ENCODE measurements at regions not wholly inside any gene's neighbourhood (a gene's known extent, or its start where the extent isn't known, plus 50 kb on each side); places are given as distances from the start of the nearest gene placed in this dataset.

- no peak for FAIRE-seq
- DNase-seq (ENCODE audit: insufficient read length, low spot score) = no peak
- no peak for TF ChIP-seq POU2F2 (IDR thresholded peaks at IDR 0.05; ENCODE audit: low read depth, low read length)
- TF ChIP-seq SPI1 (IDR thresholded peaks at IDR 0.05; ENCODE audit: low read depth, low read length) = no peak
- no peak for TF ChIP-seq TAF1 (IDR thresholded peaks at IDR 0.05; ENCODE audit: low read depth, low read length)
- no peak for TF ChIP-seq POLR2AphosphoS5 (IDR thresholded peaks at IDR 0.05; ENCODE audit: low read depth, low read length)
- no peak for TF ChIP-seq POLR2A (IDR thresholded peaks at IDR 0.05; ENCODE audit: low read depth, low read length)
- TF ChIP-seq PAX5 (IDR thresholded peaks at IDR 0.05; ENCODE audit: insufficient read depth, low read length, severe bottlenecking) = no peak
These were observed 91.8 kb upstream of the KCNK12 start for GRCh38 chr2:47662552-47662951.

- no peak for FAIRE-seq
- no peak for TF ChIP-seq TAF1 (IDR thresholded peaks at IDR 0.05; ENCODE audit: low read depth, low read length)
- no peak for TF ChIP-seq POLR2AphosphoS5 (IDR thresholded peaks at IDR 0.05; ENCODE audit: low read depth, low read length)
- no peak for TF ChIP-seq PAX5 (IDR thresholded peaks at IDR 0.05; ENCODE audit: insufficient read depth, low read length, severe bottlenecking)
- no peak for TF ChIP-seq SPI1 (IDR thresholded peaks at IDR 0.05; ENCODE audit: low read depth, low read length)
- no peak for TF ChIP-seq POLR2A (IDR thresholded peaks at IDR 0.05; ENCODE audit: low read depth, low read length)
- TF ChIP-seq POU2F2 (IDR thresholded peaks at IDR 0.05; ENCODE audit: low read depth, low read length) = no peak
- DNase-seq (ENCODE audit: insufficient read length, low spot score) = no peak
These were observed 90.5 kb upstream of the KCNK12 start for GRCh38 chr2:47661310-47661709.

GRCh38 chr2:47660168-47660567, 89.4 kb upstream of the KCNK12 start:
- no peak for DNase-seq (ENCODE audit: insufficient read length, low spot score)
- FAIRE-seq = peak; percentile 28
- no peak for TF ChIP-seq POLR2A (IDR thresholded peaks at IDR 0.05; ENCODE audit: low read depth, low read length)
- TF ChIP-seq SPI1 (IDR thresholded peaks at IDR 0.05; ENCODE audit: low read depth, low read length) = no peak
- TF ChIP-seq POU2F2 (IDR thresholded peaks at IDR 0.05; ENCODE audit: low read depth, low read length) = no peak
- no peak for TF ChIP-seq POLR2AphosphoS5 (IDR thresholded peaks at IDR 0.05; ENCODE audit: low read depth, low read length)
- no peak for TF ChIP-seq PAX5 (IDR thresholded peaks at IDR 0.05; ENCODE audit: insufficient read depth, low read length, severe bottlenecking)
- TF ChIP-seq TAF1 (IDR thresholded peaks at IDR 0.05; ENCODE audit: low read depth, low read length) = no peak

GRCh38 chr2:47658646-47659320, 88.0 kb upstream of the KCNK12 start:
- no peak for FAIRE-seq
- DNase-seq (ENCODE audit: insufficient read length, low spot score) = no peak
- no peak for TF ChIP-seq TAF1 (IDR thresholded peaks at IDR 0.05; ENCODE audit: low read depth, low read length)
- no peak for TF ChIP-seq SPI1 (IDR thresholded peaks at IDR 0.05; ENCODE audit: low read depth, low read length)
- TF ChIP-seq POU2F2 (IDR thresholded peaks at IDR 0.05; ENCODE audit: low read depth, low read length) = no peak
- TF ChIP-seq POLR2A (IDR thresholded peaks at IDR 0.05; ENCODE audit: low read depth, low read length) = no peak
- TF ChIP-seq PAX5 (IDR thresholded peaks at IDR 0.05; ENCODE audit: insufficient read depth, low read length, severe bottlenecking) = no peak

GRCh38 chr2:47657886-47658489, 87.2 kb upstream of the KCNK12 start:
- DNase-seq (ENCODE audit: insufficient read length, low spot score) (no peak), FAIRE-seq (no peak)
- TF ChIP-seq POLR2AphosphoS5 (IDR thresholded peaks at IDR 0.05; ENCODE audit: low read depth, low read length) (no peak), POLR2A (IDR thresholded peaks at IDR 0.05; ENCODE audit: low read depth, low read length) (no peak), POU2F2 (IDR thresholded peaks at IDR 0.05; ENCODE audit: low read depth, low read length) (no peak), SPI1 (IDR thresholded peaks at IDR 0.05; ENCODE audit: low read depth, low read length) (no peak), TAF1 (IDR thresholded peaks at IDR 0.05; ENCODE audit: low read depth, low read length) (no peak), PAX5 (IDR thresholded peaks at IDR 0.05; ENCODE audit: insufficient read depth, low read length, severe bottlenecking) (no peak)

GRCh38 chr2:47656715-47657600, 86.2 kb upstream of the KCNK12 start:
- FAIRE-seq (peak; percentile 35), DNase-seq (ENCODE audit: insufficient read length, low spot score) (no peak)
- TF ChIP-seq SPI1 (IDR thresholded peaks at IDR 0.05; ENCODE audit: low read depth, low read length) (peak; percentile 67), POLR2AphosphoS5 (IDR thresholded peaks at IDR 0.05; ENCODE audit: low read depth, low read length) (no peak), PAX5 (IDR thresholded peaks at IDR 0.05; ENCODE audit: insufficient read depth, low read length, severe bottlenecking) (peak; percentile 44), POU2F2 (IDR thresholded peaks at IDR 0.05; ENCODE audit: low read depth, low read length) (peak; percentile 28; the same call in 1 of the 2 replicates), TAF1 (IDR thresholded peaks at IDR 0.05; ENCODE audit: low read depth, low read length) (no peak), POLR2A (IDR thresholded peaks at IDR 0.05; ENCODE audit: low read depth, low read length) (no peak)

- FAIRE-seq (no peak), DNase-seq (ENCODE audit: insufficient read length, low spot score) (no peak)
- peak; percentile 20; the same call in 1 of the 2 replicates for TF ChIP-seq POLR2AphosphoS5 (IDR thresholded peaks at IDR 0.05; ENCODE audit: low read depth, low read length)
- TF ChIP-seq SPI1 (IDR thresholded peaks at IDR 0.05; ENCODE audit: low read depth, low read length) = no peak
- peak; percentile 58; the same call in 1 of the 2 replicates for TF ChIP-seq POLR2A (IDR thresholded peaks at IDR 0.05; ENCODE audit: low read depth, low read length)
- no peak for TF ChIP-seq TAF1 (IDR thresholded peaks at IDR 0.05; ENCODE audit: low read depth, low read length)
These were observed 84.7 kb upstream of the KCNK12 start for GRCh38 chr2:47655563-47655880.

GRCh38 chr2:47654790-47655562, 84.2 kb upstream of the KCNK12 start:
- FAIRE-seq (peak; percentile 97), DNase-seq (ENCODE audit: insufficient read length, low spot score) (peak; percentile 55)
- TF ChIP-seq POLR2A (IDR thresholded peaks at IDR 0.05; ENCODE audit: low read depth, low read length) = no peak
- no peak for TF ChIP-seq TAF1 (IDR thresholded peaks at IDR 0.05; ENCODE audit: low read depth, low read length)
- no peak for TF ChIP-seq POLR2AphosphoS5 (IDR thresholded peaks at IDR 0.05; ENCODE audit: low read depth, low read length)
- no peak for TF ChIP-seq PAX5 (IDR thresholded peaks at IDR 0.05; ENCODE audit: insufficient read depth, low read length, severe bottlenecking)
- TF ChIP-seq POU2F2 (IDR thresholded peaks at IDR 0.05; ENCODE audit: low read depth, low read length) = peak; percentile 95
- TF ChIP-seq SPI1 (IDR thresholded peaks at IDR 0.05; ENCODE audit: low read depth, low read length) = no peak

All from GM12891 (cell line).